NT2/D1 (cell line): ENCODE measurements at regions not wholly inside any gene's neighbourhood (a gene's known extent, or its start where the extent isn't known, plus 50 kb on each side); places are given as distances from the start of the nearest gene placed in this dataset.

Source experiments
- SUZ12 ChIP-seq: IDR thresholded peaks from 2 replicates; pipeline ENCODE4 v1.6.1; 2011; ENCODE audit not compliant: insufficient read length, insufficient read depth; ENCODE audit errors: extremely low read depth
- YY1 ChIP-seq: IDR thresholded peaks from 2 replicates; pipeline ENCODE4 v1.6.1; 2011; ENCODE audit not compliant: insufficient read length, insufficient read depth
- ZNF274 ChIP-seq: IDR thresholded peaks from 2 replicates; pipeline ENCODE4 v1.6.1; 2011; ENCODE audit warnings: mild to moderate bottlenecking, low read depth, low read length

DNA sequence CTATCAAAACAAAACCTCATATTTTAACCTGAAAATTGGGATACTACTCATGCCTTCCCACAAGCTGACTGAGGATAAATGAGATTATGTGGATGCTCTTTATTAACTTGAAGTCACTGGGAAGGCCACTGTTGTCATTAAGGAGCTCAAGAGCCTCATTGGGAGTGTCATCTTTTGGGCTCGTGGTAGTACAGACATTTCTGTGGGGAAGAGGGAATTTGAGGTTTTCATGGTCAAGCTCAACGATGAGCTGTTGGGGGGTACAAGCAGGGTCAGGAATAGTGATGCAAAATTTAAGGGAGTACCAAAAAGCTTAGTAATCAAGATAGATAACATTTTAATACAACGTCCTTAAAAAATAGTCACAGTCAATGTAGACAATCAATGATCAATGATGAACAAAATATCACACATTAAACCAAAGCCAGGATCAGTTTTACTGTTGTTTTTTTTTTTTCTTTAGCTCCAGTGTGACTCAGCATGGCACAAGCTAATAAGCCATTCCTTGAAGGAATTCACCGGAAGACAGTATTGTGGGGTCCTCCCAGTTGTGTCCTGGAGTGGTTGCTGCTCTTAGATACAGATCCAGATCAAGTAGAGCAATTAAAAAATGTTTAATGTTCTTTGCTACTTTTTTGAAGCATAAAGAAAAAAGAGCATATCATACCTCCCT is 130.9 kb downstream of the C12orf75 start:
- no peak for TF ChIP-seq SUZ12
- TF ChIP-seq ZNF274: no peak
- TF ChIP-seq YY1: no peak
